ENCODE measurements at regions not wholly inside any gene's neighbourhood (a gene's known extent, or its start where the extent isn't known, plus 50 kb on each side); places are given as distances from the start of the nearest gene placed in this dataset.
"Not testable (repeated sequence)": the region's sequence is repeated elsewhere in the genome, so short reads cannot be mapped to it uniquely, and the experiment has no call there.

- no peak overlapping the region for H3K4me3 Mint-ChIP-seq (ENCODE audit: unreplicated experiment)
- no peaks in the 10 kb centered on the region for H3K36me3 Mint-ChIP-seq (ENCODE audit: low read depth)
- H3K4me1 Mint-ChIP-seq (ENCODE audit: low read depth): peaks cover 27% of the 10 kb centered on the region
- TF ChIP-seq CTCF (IDR thresholded peaks at IDR 0.05): no peak
- no peaks in the 10 kb centered on the region for H3K9me3 Mint-ChIP-seq (ENCODE audit: low read depth)
- no peaks in the 10 kb centered on the region for H3K27me3 Mint-ChIP-seq (ENCODE audit: low read depth)
- DNase-seq (ENCODE audit: low spot score): no peak
- H3K27ac Mint-ChIP-seq (ENCODE audit: unreplicated experiment): peak overlapping the region; percentile 75
These were observed 60.5 kb upstream of the KCNK12 start for GRCh38 chr2:47631306-47631705.

- no peak overlapping the region for H3K27ac Mint-ChIP-seq (ENCODE audit: unreplicated experiment)
- H3K9me3 Mint-ChIP-seq (ENCODE audit: low read depth): no peaks in the 10 kb centered on the region
- no peak for DNase-seq (ENCODE audit: low spot score)
- no peak overlapping the region for H3K4me3 Mint-ChIP-seq (ENCODE audit: unreplicated experiment)
- peaks cover 4% of the 10 kb centered on the region for H3K27me3 Mint-ChIP-seq (ENCODE audit: low read depth)
- no peak for TF ChIP-seq CTCF (IDR thresholded peaks at IDR 0.05)
- no peaks in the 10 kb centered on the region for H3K36me3 Mint-ChIP-seq (ENCODE audit: low read depth)
- H3K4me1 Mint-ChIP-seq (ENCODE audit: low read depth): peaks cover 27% of the 10 kb centered on the region
These were observed 59.0 kb upstream of the KCNK12 start for GRCh38 chr2:47629501-47630460.

- no peak for TF ChIP-seq CTCF (IDR thresholded peaks at IDR 0.05)
- Mint-ChIP-seq H3K4me3 (ENCODE audit: unreplicated experiment) (no peak overlapping the region), H3K27me3 (ENCODE audit: low read depth) (peaks cover 7% of the 10 kb centered on the region), H3K27ac (ENCODE audit: unreplicated experiment) (no peak overlapping the region), H3K4me1 (ENCODE audit: low read depth) (peaks cover 21% of the 10 kb centered on the region), H3K36me3 (ENCODE audit: low read depth) (no peaks in the 10 kb centered on the region), H3K9me3 (ENCODE audit: low read depth) (no peaks in the 10 kb centered on the region)
- DNase-seq (ENCODE audit: low spot score): no peak
These were observed 58.1 kb upstream of the KCNK12 start for GRCh38 chr2:47628904-47629303.

GRCh38 chr2:47626664-47627063 lies 55.9 kb upstream of the KCNK12 start:
- Mint-ChIP-seq H3K27me3 (ENCODE audit: low read depth) (peaks cover 10% of the 10 kb centered on the region), H3K9me3 (ENCODE audit: low read depth) (no peaks in the 10 kb centered on the region), H3K27ac (ENCODE audit: unreplicated experiment) (no peak overlapping the region), H3K36me3 (ENCODE audit: low read depth) (no peaks in the 10 kb centered on the region), H3K4me3 (ENCODE audit: unreplicated experiment) (no peak overlapping the region), H3K4me1 (ENCODE audit: low read depth) (peaks cover 7% of the 10 kb centered on the region)
- TF ChIP-seq CTCF (IDR thresholded peaks at IDR 0.05): no peak
- DNase-seq (ENCODE audit: low spot score): no peak

- H3K9me3 Mint-ChIP-seq (ENCODE audit: low read depth); H3K27ac Mint-ChIP-seq (ENCODE audit: unreplicated experiment); H3K27me3 Mint-ChIP-seq (ENCODE audit: low read depth); DNase-seq (ENCODE audit: low spot score); H3K36me3 Mint-ChIP-seq (ENCODE audit: low read depth); H3K4me1 Mint-ChIP-seq (ENCODE audit: low read depth); H3K4me3 Mint-ChIP-seq (ENCODE audit: unreplicated experiment): not testable (repeated sequence)
These were observed 52.4 kb upstream of the KCNK12 start for GRCh38 chr2:47623140-47623539.

All from chondrocyte (in vitro differentiated cells).